Activated T-cell treated with anti-CD3 and anti-CD28 coated beads for 24 hours (primary cell): ENCODE measurements at regions not wholly inside any gene's neighbourhood (a gene's known extent, or its start where the extent isn't known, plus 50 kb on each side); places are given as distances from the start of the nearest gene placed in this dataset.
"Not testable (repeated sequence)": the region's sequence is repeated elsewhere in the genome, so short reads cannot be mapped to it uniquely, and the experiment has no call there.

Experiments used
- DNase-seq: peaks from one replicate; pipeline ENCODE4 v3.0.0-alpha.2; 2020; ENCODE audit warnings: low read depth

DNA sequence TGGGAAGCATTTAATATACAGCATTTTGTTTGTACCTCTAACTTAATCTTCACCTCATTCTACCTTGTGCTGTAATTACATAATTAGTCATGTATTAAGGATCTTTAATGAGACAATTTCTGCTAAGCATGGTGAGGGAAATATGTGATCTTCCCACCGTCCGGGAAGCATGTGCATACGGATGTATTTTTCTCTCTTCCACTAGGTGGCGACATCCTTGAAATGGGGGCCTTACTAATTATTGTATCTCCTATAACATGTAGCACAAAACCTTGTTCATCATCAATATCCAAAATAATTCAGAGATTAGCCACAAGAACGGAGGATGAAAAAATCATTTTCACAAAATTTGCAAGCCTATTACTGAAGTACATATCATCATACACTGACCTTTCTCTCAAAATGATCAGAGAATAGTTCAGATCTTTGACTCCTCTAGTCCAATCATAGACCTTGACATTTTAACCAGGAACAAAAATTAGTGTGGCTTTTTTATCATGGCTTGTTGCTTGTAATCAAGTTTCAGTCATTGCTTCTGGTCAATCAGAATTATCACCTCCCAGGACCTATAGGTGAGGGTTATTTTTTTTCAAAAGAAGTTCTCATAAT lies 148.9 kb upstream of the GBE1 start:
- DNase-seq = no peak

DNA sequence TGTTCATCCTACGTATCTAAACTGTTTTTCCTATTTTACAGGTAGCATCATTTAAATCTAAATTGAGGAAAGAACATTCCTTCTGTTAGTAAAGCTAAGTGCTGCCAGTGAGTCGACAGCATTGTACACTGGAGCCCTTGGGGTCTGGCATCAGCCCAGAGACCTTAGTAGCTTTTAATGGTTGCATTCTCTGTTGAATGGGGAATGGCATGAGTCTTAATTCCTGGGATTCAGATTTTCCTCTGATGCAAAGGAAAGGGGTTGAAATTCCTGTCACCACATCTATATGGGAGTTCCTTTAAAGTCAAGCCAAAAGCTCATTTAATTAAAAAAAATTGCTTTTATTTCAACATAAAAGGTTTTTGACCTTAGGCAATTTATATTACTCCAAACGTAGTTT lies 148.4 kb upstream of the GBE1 start:
- no peak for DNase-seq

DNA sequence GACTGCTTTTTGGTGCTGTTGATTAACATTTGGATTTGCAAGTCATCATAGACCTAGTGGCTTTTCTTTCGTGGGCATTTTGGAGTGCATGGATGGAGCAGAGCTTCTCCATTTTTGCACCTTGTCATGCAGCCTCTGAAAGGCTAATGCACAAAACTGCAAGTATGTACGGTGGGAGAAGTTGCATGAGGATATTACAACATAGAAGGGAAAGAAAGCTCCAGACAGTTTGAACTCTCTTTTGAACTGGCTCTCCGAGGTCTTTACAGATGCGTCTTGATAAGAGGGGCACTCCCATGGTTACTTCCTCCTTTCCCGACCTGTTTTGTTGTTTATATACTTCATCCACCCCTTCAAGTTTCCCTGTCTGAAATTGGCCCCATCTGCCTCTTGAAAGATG lies 147.1 kb upstream of the GBE1 start:
- no peak for DNase-seq

DNA sequence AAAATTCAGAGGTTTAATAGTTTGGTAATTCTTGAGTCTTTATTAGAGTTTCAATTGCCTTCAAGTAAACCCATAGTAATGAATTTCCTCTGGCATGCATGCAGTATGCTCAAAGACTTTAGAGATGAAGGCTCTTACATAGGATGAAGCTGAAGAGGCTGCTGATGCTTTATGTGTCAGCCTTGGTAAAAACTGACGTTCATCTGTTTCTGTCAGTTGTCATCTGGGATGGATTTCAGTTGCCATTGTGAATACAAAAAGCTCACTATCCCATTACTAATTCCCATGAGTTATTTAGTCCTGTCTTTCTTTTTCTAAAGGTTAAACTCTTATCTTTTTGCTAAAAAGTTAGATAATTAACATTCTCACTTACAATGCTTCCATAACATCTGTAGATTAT lies 136.9 kb upstream of the GBE1 start:
- DNase-seq = no peak

DNA sequence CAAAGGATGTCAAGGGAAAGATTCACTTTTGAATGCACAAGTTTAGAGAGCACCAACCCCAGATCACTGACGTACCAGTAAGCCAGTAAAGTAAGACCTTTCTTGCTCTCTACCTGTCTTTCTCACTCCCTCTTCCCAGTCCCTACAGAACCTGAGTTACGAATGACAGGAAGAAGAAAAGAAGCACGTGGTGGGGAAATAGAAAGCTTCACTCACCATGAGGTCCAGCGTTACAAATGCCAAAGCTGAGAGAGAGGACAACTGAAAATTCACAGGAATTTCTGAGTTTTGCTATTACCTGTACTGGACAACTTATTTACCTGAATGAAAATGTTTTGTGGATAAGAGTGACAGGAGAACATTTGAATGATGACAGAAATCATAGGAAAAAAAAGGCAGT lies 133.2 kb upstream of the GBE1 start:
- no peak for DNase-seq

DNA sequence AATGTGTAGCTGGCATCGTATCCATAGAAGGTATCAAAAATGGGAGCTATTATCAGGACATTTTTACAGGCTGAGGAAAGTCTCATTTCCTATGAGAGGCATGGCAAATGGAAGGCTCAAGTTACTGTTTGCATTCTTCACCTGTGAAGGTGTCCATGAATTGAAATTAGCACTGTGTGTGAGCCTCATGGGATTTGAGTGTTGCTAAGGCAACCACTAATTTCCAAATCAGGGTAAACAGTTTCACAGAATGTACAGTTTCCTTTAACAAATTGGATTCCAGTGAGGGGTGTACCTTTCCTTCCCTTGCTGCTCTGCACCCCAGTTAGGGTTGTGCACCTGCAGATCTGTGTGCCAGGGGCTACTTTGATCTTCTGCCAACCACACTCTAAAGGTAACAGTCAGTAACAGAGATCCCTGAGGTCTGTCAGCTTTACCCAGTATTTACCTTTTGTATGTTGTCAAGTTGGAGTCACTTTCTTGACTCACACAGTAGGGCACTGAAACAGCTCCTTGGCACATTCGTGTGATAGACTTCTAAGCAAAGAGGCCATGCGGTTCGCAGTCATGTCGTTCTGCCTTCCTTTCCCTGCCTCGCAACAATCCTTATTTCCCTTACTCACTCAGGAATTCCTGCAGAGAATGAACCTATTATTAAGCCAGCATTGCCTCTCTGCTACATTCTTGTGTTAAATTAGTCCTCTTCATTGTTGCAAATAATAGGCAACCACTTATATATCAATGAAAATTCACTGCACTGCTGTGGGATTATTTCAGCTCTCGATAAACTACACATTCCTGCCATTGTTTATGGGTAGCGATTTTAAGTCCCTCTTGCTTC lies 129.8 kb upstream of the GBE1 start:
- DNase-seq = no peak

DNA sequence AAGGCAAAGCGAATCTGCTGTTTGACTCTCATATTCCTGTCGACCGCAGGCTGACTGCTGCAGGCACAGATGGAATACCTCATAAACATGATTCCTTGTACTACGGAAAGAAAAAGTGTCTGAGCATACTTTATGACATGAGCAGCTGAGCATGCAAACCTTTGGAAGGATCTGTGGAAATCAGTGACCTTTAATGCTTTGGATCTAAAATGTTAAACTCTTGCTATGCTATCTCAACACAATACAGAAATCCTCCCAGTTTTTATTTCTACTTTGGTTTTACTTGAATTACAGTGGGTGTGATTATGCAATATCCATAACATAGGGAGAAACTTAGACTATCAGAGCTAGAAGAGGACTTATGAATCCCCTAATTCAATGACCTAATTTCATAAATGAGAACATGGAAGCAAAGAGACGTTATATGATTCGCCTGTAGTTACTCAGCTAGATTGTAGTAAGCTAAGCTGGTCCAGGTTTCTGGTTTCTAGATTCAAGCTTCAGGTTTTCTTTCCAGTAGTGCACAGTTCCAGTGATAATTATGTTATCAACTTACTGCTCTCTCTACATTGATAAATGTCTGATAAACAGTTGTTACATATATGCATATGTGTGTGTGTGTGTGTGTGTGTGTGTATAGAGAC lies 127.6 kb upstream of the GBE1 start:
- DNase-seq = no peak

DNA sequence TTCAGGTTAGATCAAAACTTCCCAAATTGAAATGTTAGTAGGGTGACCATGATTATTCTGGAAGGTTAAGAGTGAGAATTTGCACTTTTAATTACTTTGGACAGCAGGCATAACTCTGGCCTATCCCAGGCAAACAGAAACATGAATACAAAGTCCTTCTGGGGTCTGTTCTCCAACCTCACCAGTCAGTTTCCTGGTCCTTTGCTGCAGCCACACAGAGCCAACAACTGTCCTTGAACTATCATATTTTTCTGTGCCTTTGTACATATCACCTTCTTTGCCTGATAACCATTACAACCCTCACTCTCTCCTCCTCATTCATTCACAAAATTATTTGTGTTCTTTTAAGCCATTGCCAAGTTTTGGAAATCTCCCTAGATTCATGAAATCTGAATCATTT lies 126.0 kb upstream of the GBE1 start:
- DNase-seq = no peak

DNA sequence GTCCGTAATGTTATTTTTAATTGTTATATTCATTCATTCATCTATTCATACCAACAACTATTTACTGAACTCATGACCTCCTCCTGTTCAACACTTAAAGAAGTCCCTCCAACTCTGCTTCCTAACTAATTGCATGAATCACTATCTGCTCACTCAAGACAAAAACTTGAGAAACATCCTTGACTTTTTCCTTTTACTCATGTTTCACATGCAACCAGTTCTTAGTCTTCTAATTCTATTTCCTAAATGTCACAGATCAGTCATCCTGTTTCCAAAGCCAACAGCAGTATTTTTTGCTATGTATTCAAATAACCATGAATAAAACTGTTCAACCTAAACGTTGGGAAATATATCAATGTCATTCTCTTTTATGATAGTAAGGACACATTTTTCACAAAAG lies 124.6 kb upstream of the GBE1 start:
- DNase-seq = no peak

DNA sequence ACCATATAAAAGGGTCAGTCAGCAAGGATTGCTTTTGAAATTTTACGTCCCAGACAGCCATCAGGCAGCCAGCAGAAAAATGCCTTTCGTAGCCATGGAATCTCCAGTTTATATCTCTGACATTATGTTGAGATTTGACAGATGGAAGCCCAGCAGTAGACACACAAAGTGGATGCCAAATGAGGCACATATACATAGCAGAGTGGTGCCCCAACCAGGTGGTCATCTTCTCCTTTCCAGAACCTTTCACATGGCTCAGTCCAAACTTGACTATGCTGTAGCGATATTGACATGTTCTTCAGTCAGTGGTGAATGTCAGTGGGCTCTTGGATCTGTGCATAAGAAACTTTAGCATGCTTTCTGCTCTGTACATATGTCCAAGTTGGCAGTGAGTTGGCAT lies 123.3 kb upstream of the GBE1 start:
- no peak for DNase-seq

DNA sequence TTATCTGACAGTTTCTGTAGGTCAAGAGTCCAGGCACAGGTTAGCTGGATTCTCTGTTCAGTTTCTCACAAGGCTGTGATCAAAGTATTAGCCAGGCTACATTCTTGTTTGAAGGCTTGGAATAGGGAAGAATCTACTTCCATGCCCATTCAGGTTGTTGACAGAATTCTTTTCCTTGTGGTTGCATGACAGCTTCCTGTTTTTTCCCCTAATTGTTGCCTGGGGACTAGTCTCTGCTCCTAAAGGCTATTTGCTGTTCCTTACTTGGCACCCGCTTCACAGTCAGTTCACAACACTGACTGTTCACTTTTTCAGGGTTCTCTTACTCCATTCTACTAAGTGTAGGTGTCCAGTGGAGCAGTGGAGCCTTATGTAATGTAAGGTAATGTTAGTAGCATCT lies 115.4 kb upstream of the GBE1 start:
- DNase-seq = no peak

DNA sequence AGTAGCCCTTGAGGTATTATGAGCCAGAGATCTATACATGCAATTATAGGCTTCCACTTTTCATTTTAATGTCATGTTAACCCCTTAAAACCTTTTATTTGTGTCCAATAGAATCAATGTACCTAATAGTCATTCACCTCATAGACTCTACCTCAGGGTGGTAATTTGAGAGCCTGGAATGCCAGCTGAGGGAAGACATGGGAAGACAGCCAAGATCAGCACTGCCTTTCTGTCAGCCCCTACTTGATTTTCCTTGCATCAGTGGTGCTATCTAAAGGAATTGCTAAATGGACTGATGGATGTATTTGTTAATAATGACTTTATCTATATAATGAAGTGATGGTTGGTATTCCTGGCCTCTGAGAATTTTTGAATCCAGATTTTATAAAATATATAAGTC lies 113.3 kb upstream of the GBE1 start:
- DNase-seq = no peak

DNA sequence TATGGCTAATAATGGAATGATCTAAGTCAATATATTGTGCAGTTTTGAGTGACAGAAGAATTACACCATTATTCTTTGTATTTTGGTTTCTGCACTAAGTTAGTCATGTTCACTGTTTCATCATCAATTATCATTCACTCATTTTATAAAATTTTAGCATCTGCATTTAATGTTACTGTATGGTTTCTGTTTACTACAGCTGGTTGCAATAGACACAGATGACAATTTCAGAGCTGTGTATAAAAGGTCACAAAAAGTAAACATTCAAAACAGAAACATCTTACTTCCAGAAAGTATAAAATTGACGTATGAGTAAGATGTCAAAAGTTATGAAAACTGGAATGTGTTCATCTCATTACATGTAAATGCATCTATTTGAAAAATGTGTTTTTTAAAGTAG lies 111.1 kb upstream of the GBE1 start:
- no peak for DNase-seq

DNA sequence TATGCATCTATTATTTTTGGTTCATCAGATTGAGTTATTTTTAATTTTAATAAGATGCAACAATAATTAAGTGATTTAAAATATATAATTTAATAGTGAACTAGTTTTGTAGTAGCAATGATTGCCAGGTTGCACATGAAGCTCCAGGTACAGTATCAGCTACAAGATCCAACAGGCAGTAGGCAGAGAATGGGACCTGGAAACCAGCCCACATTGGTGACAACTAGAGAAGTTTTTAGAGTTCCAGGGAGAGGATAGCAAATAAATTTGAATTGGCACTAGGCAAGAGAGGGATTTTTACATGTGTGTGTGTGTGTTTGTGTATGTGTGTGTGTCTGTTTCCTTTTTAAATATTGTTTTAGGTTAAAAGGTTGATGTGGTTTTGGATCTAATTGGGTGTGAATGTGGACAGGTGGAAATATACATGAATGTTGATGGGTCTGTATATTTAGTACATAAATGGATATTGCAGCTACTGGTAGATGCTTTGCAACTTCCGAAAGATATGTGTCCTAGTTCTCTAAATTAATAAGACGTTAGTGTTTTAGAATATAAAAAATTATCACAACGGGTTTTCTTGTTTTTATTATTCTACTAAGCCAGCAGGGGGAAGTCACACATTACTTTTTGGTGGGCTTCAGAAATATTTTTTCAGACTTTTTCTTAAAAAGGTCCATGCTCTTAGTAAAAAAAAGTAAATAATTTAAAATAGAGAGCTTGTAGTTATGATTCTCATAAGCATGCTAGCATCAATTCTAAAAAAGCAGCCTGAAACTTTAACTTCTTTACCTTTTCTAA lies 110.1 kb upstream of the GBE1 start:
- DNase-seq = no peak

DNA sequence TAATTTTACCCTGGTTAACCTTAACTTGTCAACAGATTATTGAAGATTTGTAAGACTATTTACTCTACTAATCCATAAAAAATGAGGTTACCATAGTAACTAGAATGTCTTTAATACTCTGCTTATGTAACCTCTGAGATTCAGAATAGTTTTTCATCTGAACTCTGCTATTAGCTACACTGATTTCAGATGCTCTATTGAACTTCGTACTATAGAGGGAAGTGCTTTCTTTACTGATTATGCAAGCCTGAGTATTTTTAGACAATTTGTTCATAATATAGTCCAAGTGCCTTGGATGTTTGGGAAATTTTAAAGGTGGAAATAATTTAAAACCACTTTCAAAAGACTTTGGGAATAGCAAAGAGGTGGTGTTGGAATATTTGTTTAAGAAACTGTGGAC lies 107.9 kb upstream of the GBE1 start:
- DNase-seq = no peak

DNA sequence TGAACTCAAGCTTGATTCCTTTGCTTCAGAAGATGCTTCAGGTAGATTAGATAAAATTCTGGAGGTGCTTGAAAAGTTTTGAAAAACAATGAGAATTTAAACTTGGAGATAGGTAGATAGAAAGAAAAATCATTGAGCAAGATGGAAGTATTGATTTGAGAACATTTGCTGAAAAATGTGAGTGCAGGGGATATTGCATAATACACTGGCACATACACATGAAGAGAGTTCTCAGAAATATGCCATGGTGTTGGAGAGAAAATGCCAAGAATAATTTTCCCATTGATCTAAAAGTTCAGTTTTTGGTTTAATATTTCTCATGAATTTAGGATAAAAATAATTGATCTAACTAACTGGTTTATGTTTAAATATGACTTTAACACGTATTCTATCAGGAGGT lies 107.2 kb upstream of the GBE1 start:
- DNase-seq = no peak

DNA sequence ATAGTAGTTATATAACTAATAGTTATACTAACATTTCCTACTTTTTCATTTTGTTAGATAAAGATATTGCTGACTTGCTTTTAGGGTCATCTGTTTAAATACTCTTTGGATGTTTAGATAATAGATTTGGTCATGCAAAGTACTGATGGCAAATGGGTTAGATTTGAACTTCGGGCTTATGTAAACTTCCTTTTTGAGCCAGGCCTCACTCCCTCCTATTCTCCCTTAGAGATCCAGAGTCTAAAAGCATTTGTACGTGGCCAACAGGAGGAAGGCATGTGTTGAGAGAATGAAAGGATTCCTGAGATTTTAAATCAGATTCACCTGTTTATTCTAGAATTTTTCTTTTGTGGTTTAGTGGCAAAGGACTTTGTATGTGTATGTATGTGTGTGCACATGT lies 106.4 kb upstream of the GBE1 start:
- DNase-seq = no peak

DNA sequence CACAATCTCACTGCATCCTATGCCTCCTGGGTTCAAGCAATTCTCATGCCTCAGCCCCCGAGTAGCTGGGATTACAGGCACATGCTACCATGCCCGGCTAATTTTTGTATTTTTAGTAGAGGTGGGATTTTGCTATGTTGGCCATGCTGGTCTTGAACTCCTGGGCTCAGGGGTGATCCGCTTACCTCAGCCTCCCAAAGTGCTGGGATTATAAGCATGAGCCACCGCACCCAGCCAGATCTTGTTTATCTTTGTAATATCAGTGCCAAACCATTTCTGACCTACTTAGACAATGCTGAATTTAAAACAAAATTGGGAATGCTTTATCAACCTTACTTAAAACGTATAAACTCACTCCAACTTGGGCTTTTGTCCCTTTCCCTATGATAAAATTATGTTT lies 103.7 kb upstream of the GBE1 start:
- not testable (repeated sequence) for DNase-seq

DNA sequence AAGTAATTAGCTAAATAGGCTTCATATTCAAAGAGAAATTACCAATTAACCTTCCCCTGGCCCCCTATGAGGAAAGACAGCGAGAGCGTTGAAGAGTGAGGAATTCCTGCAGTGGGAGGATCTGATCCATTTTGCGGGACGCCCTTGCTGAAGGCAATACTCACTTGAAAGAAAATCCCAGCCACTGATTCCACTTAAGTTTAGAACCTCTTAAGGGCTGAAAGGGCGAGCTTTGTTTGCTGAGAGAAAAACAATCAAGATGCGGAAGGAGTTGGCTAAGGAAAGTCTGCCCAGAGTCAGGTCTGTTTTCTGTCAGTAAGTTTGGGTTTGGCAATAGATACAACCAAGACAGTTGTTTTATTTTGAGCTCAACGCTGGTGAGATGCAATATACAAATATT lies 102.8 kb upstream of the GBE1 start:
- no peak for DNase-seq

DNA sequence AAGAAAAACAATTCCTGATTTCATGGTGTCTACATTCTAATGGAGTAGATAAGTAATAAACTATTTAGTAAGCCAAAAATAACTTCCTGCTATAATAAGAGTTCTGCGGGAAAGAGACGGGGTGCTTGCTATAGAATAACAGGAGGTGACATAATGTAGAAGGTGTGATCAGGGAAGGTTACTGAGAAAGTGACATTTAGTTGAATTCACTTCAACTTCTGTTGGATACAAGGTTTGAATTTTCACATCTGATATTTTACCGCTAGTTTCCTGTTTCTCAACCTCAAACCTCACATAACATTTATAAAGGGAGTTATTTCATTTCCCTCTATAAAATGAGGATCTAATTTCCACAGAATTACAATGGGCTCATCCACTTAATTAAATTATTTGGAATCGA lies 102.3 kb upstream of the GBE1 start:
- no peak for DNase-seq

DNA sequence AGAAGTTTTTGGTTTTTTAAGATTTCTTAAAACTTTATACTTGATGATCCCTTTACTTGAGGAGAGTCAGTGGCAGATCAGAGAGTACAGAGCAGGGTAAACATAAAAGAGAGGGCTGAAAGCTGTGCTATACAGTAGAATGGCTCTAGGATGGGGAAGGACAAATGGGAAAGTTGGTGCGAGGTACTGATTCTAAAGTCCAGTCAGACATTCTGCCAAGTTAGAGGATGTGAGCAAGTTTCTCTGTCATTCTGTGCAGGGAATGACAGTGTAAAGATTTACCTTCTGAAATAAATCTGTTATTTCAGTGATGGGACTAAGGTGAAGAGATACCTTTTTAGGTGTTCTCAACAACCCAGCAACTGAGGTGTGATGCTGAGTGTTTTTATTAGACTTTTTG lies 100.1 kb upstream of the GBE1 start:
- DNase-seq = no peak

DNA sequence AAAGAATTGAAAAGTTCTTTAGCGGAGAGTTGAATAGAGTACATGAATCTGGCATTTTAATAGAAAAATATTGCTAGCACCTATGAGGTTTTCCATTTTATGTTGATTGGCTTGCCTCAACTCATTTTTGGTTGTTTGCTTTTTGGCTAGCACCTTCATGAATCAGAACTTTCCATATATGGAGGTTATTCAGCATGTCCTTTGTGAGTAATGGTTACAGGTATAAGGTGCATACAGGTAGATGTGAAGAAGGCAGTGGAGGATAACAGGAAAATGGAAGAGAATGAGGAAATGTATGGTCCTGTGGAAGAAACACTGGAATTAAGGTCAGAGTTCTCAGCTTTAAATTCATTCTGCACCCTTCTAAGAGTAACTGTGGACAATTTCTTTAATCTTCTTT lies 98.1 kb upstream of the GBE1 start:
- DNase-seq = no peak

DNA sequence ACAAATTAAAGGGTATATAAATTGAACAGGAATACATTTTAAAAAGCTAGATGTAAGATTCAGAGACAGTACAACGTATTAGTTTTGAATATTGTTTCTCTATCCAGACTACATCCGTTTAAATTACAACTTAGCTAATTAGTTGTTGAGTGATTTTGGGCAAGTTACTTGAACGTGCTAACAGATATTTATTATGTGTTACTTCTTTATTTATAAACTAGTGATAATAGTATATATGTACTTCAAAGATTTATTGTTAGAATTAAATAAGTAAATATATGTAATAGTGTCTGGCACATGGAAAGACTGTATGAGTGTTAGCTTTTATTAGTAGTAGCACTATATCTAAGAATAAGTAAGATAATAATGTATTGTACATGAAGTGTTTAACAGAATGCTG lies 92.0 kb upstream of the GBE1 start:
- no peak for DNase-seq
